ENCODE measurements at regions not wholly inside any gene's neighbourhood (a gene's known extent, or its start where the extent isn't known, plus 50 kb on each side); places are given as distances from the start of the nearest gene placed in this dataset.

DNA sequence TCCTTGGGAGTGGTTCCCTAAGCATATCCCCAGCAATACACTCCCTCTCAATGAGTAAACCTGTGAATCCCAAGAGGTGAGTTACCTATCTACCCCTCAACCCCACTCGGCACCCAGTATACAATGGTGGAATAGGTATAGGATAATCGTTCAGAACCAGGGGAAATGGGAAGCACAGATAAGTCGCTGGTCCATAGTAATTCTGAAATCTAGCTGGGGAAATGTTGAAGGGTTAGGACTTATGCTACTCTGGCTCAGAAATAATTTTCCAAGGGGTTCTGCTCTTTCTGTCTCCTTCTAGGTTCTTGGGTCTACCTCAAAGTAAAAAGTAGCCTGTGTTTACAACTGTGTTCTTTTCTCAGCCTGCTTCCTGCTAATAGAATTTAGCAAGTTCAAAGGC lies 62.3 kb upstream of the NNAT start (continued):
- TF ChIP-seq, protein P1, sequence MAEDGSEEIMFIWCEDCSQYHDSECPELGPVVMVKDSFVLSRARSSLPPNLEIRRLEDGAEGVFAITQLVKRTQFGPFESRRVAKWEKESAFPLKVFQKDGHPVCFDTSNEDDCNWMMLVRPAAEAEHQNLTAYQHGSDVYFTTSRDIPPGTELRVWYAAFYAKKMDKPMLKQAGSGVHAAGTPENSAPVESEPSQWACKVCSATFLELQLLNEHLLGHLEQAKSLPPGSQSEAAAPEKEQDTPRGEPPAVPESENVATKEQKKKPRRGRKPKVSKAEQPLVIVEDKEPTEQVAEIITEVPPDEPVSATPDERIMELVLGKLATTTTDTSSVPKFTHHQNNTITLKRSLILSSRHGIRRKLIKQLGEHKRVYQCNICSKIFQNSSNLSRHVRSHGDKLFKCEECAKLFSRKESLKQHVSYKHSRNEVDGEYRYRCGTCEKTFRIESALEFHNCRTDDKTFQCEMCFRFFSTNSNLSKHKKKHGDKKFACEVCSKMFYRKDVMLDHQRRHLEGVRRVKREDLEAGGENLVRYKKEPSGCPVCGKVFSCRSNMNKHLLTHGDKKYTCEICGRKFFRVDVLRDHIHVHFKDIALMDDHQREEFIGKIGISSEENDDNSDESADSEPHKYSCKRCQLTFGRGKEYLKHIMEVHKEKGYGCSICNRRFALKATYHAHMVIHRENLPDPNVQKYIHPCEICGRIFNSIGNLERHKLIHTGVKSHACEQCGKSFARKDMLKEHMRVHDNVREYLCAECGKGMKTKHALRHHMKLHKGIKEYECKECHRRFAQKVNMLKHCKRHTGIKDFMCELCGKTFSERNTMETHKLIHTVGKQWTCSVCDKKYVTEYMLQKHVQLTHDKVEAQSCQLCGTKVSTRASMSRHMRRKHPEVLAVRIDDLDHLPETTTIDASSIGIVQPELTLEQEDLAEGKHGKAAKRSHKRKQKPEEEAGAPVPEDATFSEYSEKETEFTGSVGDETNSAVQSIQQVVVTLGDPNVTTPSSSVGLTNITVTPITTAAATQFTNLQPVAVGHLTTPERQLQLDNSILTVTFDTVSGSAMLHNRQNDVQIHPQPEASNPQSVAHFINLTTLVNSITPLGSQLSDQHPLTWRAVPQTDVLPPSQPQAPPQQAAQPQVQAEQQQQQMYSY (CRISPR knock-in tag; IDR thresholded peaks at IDR 0.05), result no peak
- no peak for TF ChIP-seq SUPT20H (IDR thresholded peaks at IDR 0.05; ENCODE audit: borderline replicate concordance, control insufficient read depth, low read depth, low read length)
- TF ChIP-seq MEF2B (IDR thresholded peaks at IDR 0.05; ENCODE audit: partially characterized antibody, poor library complexity, severe bottlenecking), result no peak
- TF ChIP-seq KAT2A (conservative IDR thresholded peaks at IDR 0.05; ENCODE audit: control insufficient read depth, low read depth, low read length), result no peak
- no peak for TF ChIP-seq RELA (IDR thresholded peaks at IDR 0.05; ENCODE audit: borderline replicate concordance, partially characterized antibody)

DNA sequence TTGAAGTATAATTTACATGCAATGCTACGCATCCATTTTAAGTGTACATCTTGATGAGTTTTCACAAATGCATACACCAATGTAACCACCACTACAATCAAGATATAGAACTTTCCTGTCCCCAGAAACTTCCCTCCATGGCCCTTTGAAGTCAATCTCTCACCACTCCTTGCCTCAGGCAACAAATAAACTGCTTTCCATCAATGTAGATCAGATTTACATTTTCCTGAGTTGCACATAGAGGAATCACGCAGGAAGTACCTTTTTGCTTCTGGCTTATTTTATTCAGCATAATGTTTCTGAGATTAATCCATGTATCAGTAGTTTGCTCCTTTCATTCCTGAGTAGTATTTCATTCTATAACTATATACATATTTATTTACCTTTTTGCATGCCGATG lies 59.6 kb upstream of the NNAT start:
- SMC1A ChIA-PET (ENCODE audit: uncharacterized antibody, unreplicated experiment), result no interaction called here
- Histone ChIP-seq H3K9me3 (replicated peaks; ENCODE audit: control insufficient read depth, insufficient read depth, low read length) (peaks cover 2% of the 10 kb centered on the region; the same call in 2 of the 3 replicates), H3K79me2 (ENCODE audit: control insufficient read depth, insufficient read depth, low read length) (no peaks in the 10 kb centered on the region), H3K4me3 (no peak overlapping the region), H3K9ac (ENCODE audit: control insufficient read depth, insufficient read depth, low read length) (no peak overlapping the region), H3K4me2 (ENCODE audit: control insufficient read depth, insufficient read depth) (no peak overlapping the region), H4K20me1 (ENCODE audit: control insufficient read depth, insufficient read depth) (no peaks in the 10 kb centered on the region), H3K27me3 (replicated peaks in 1 of 2; ENCODE audit: control insufficient read depth in 2 of 2, insufficient read depth in 2 of 2, low read length in 1 of 2) (peaks cover 0 to 2% of the 10 kb centered on the region in 2 experiments; a peak in 1 of 4 replicates), H3K27ac (ENCODE audit: control insufficient read depth, insufficient read depth) (no peak overlapping the region), H3K36me3 (ENCODE audit: control insufficient read depth in 2 of 2, insufficient read depth in 2 of 2, low read length in 1 of 2) (no peaks in the 10 kb centered on the region), H2AFZ (ENCODE audit: control insufficient read depth, low read depth, low read length) (no peak overlapping the region), H3K4me1 (ENCODE audit: control insufficient read depth, insufficient read depth, low read length) (no peaks in the 10 kb centered on the region)
- 42% methylated on average over 3 of the region's 3 CpGs for WGBS (ENCODE audit: insufficient coverage, insufficient replicate concordance, low lambda C conversion rate, missing lambda C conversion rate)
- BruUV-seq (replicated peaks), result no TSS peak
- ATAC-seq (no peak), FAIRE-seq (no peak), DNase-seq (ENCODE audit: low read depth, low spot score) (no peak)
- CTCF ChIA-PET, result no interaction called here
- POLR2A ChIA-PET, result no interaction called here
- in situ Hi-C loops (cut with MboI) (no loop called here), intact Hi-C loops (cut with micrococcal nuclease; ENCODE audit: unreplicated experiment) (no loop called here)
- RAD21 ChIA-PET (ENCODE audit: unreplicated experiment), result no interaction called here
- no peak for TF ChIP-seq CREM (IDR thresholded peaks at IDR 0.05; ENCODE audit: low read depth)
- no peak for TF ChIP-seq SIX5 (IDR thresholded peaks at IDR 0.05; ENCODE audit: low read depth, low read length, severe bottlenecking)
- TF ChIP-seq, protein P2, sequence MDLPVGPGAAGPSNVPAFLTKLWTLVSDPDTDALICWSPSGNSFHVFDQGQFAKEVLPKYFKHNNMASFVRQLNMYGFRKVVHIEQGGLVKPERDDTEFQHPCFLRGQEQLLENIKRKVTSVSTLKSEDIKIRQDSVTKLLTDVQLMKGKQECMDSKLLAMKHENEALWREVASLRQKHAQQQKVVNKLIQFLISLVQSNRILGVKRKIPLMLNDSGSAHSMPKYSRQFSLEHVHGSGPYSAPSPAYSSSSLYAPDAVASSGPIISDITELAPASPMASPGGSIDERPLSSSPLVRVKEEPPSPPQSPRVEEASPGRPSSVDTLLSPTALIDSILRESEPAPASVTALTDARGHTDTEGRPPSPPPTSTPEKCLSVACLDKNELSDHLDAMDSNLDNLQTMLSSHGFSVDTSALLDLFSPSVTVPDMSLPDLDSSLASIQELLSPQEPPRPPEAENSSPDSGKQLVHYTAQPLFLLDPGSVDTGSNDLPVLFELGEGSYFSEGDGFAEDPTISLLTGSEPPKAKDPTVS (IDR thresholded peaks at IDR 0.05; ENCODE audit: low read depth, low read length), result no peak
- TF ChIP-seq SMARCA5 (IDR thresholded peaks at IDR 0.05), result no peak
- TF ChIP-seq FOXM1 (IDR thresholded peaks at IDR 0.05; ENCODE audit: low read depth, low read length), result no peak
- TF ChIP-seq NR2C2 (IDR thresholded peaks at IDR 0.05; ENCODE audit: borderline replicate concordance, control insufficient read depth, insufficient read length, low read depth), result no peak
- TF ChIP-seq, protein P3, sequence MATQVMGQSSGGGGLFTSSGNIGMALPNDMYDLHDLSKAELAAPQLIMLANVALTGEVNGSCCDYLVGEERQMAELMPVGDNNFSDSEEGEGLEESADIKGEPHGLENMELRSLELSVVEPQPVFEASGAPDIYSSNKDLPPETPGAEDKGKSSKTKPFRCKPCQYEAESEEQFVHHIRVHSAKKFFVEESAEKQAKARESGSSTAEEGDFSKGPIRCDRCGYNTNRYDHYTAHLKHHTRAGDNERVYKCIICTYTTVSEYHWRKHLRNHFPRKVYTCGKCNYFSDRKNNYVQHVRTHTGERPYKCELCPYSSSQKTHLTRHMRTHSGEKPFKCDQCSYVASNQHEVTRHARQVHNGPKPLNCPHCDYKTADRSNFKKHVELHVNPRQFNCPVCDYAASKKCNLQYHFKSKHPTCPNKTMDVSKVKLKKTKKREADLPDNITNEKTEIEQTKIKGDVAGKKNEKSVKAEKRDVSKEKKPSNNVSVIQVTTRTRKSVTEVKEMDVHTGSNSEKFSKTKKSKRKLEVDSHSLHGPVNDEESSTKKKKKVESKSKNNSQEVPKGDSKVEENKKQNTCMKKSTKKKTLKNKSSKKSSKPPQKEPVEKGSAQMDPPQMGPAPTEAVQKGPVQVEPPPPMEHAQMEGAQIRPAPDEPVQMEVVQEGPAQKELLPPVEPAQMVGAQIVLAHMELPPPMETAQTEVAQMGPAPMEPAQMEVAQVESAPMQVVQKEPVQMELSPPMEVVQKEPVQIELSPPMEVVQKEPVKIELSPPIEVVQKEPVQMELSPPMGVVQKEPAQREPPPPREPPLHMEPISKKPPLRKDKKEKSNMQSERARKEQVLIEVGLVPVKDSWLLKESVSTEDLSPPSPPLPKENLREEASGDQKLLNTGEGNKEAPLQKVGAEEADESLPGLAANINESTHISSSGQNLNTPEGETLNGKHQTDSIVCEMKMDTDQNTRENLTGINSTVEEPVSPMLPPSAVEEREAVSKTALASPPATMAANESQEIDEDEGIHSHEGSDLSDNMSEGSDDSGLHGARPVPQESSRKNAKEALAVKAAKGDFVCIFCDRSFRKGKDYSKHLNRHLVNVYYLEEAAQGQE (IDR thresholded peaks at IDR 0.05; ENCODE audit: low read depth, low read length), result no peak

All from GM12878 (cell line).